ENCODE measurements at regions not wholly inside any gene's neighbourhood (a gene's known extent, or its start where the extent isn't known, plus 50 kb on each side); places are given as distances from the start of the nearest gene placed in this dataset.
"Not testable (repeated sequence)": the region's sequence is repeated elsewhere in the genome, so short reads cannot be mapped to it uniquely, and the experiment has no call there.

DNA sequence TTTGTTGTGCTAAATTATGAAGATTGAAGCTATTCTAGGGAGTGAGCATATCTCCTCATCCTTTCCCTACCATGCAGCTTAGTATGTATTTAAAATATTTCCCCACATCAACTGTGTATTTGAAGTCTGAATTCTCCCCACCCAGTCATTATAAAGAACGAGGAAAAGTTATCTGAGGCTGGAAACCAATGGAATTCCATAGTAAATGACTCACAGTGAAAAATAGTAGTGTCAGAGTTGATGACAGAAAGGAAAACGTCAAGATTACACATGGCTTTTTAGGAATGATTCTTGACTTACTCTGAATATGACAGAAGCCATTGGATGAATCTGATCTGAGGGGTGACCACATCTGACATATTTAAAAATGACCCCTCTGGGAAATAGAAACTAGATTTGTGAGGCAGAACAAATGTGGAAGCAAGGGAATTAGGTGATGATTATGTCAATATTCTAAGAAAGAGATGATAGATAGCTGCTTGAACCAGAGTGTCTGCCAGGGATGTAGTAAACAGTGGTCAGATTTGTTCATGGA, 1768.9 kb upstream of the CDH9 start:
- Histone ChIP-seq H3K9me3 (ENCODE audit: low read depth, low read length) (peaks cover 4% of the 10 kb centered on the region), H3K27ac (ENCODE audit: low read depth, low read length) (no peak overlapping the region), H3K79me2 (ENCODE audit: insufficient read depth, low read length) (no peaks in the 10 kb centered on the region), H3K4me1 (ENCODE audit: insufficient read depth, low read length) (no peaks in the 10 kb centered on the region), H2AFZ (ENCODE audit: low read length) (no peak overlapping the region), H3K4me2 (ENCODE audit: insufficient read depth, low read length) (no peak overlapping the region), H3K36me3 (ENCODE audit: insufficient read depth, low read length) (no peaks in the 10 kb centered on the region), H3K27me3 (ENCODE audit: insufficient read depth, low read length) (no peaks in the 10 kb centered on the region), H3K4me3 (ENCODE audit: insufficient read depth, low read length) (no peak overlapping the region), H4K20me1 (ENCODE audit: insufficient read depth, low read length) (no peaks in the 10 kb centered on the region)
- DNase-seq (ENCODE audit: insufficient read length, low spot score, missing footprints): peak; percentile 67
- TF ChIP-seq, protein P1, sequence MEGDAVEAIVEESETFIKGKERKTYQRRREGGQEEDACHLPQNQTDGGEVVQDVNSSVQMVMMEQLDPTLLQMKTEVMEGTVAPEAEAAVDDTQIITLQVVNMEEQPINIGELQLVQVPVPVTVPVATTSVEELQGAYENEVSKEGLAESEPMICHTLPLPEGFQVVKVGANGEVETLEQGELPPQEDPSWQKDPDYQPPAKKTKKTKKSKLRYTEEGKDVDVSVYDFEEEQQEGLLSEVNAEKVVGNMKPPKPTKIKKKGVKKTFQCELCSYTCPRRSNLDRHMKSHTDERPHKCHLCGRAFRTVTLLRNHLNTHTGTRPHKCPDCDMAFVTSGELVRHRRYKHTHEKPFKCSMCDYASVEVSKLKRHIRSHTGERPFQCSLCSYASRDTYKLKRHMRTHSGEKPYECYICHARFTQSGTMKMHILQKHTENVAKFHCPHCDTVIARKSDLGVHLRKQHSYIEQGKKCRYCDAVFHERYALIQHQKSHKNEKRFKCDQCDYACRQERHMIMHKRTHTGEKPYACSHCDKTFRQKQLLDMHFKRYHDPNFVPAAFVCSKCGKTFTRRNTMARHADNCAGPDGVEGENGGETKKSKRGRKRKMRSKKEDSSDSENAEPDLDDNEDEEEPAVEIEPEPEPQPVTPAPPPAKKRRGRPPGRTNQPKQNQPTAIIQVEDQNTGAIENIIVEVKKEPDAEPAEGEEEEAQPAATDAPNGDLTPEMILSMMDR (IDR thresholded peaks at IDR 0.05; ENCODE audit: extremely low read depth, low read depth, low read length): no peak

DNA sequence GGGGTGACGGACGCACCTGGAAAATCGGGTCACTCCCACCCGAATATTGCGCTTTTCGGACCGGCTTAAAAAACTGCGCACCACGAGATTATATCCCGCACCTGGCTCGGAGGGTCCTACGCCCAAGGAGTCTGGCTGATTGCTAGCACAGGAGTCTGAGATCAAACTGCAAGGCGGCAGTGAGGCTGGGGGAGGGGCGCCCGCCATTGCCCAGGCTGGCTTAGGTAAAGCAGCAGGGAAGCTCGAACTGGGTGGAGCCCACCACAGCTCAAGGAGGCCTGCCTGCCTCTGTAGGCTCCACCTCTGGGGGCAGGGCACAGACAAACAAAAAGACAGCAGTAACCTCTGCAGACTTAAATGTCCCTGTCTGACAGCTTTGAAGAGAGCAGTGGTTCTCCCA, 1760.6 kb upstream of the CDH9 start:
- DNase-seq (ENCODE audit: insufficient read length, low spot score, missing footprints); H3K4me1 ChIP-seq (ENCODE audit: insufficient read depth, low read length); H3K9me3 ChIP-seq (ENCODE audit: low read depth, low read length); H3K4me2 ChIP-seq (ENCODE audit: insufficient read depth, low read length); H4K20me1 ChIP-seq (ENCODE audit: insufficient read depth, low read length); H3K27ac ChIP-seq (ENCODE audit: low read depth, low read length); H3K27me3 ChIP-seq (ENCODE audit: insufficient read depth, low read length); H3K79me2 ChIP-seq (ENCODE audit: insufficient read depth, low read length); H3K4me3 ChIP-seq (ENCODE audit: insufficient read depth, low read length); H3K36me3 ChIP-seq (ENCODE audit: insufficient read depth, low read length); H2AFZ ChIP-seq (ENCODE audit: low read length): not testable (repeated sequence)

DNA sequence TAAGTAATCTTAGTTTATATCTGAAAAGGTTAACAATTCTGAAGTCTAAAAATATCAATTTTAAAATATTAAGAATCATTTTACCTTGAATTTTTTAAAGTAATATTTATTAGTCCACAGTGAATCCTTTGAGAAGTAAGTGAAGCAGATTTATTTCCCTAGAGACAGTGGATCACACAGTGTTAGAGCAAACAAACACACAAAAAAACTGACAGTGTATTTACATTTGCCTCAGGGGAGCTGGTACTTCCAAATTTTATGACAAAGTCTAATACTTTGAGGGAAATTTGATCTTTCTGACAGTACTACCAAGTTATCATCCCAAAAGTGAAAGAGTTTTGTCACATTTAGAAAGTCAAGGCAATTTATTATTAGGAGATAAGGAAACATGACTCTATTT, 1750.6 kb upstream of the CDH9 start:
- no peak overlapping the region for H3K27ac ChIP-seq (ENCODE audit: low read depth, low read length)
- H3K27me3 ChIP-seq (ENCODE audit: insufficient read depth, low read length): no peaks in the 10 kb centered on the region
- no peak for DNase-seq (ENCODE audit: insufficient read length, low spot score, missing footprints)
- H2AFZ ChIP-seq (ENCODE audit: low read length): no peak overlapping the region
- no peaks in the 10 kb centered on the region for H3K79me2 ChIP-seq (ENCODE audit: insufficient read depth, low read length)
- H3K4me1 ChIP-seq (ENCODE audit: insufficient read depth, low read length): no peaks in the 10 kb centered on the region
- H3K36me3 ChIP-seq (ENCODE audit: insufficient read depth, low read length): no peaks in the 10 kb centered on the region
- no peaks in the 10 kb centered on the region for H3K9me3 ChIP-seq (ENCODE audit: low read depth, low read length)
- H3K4me3 ChIP-seq (ENCODE audit: insufficient read depth, low read length): no peak overlapping the region
- TF ChIP-seq, protein P1 (IDR thresholded peaks at IDR 0.05; ENCODE audit: extremely low read depth, low read depth, low read length): no peak
- H3K4me2 ChIP-seq (ENCODE audit: insufficient read depth, low read length): no peak overlapping the region
- H4K20me1 ChIP-seq (ENCODE audit: insufficient read depth, low read length): no peaks in the 10 kb centered on the region

DNA sequence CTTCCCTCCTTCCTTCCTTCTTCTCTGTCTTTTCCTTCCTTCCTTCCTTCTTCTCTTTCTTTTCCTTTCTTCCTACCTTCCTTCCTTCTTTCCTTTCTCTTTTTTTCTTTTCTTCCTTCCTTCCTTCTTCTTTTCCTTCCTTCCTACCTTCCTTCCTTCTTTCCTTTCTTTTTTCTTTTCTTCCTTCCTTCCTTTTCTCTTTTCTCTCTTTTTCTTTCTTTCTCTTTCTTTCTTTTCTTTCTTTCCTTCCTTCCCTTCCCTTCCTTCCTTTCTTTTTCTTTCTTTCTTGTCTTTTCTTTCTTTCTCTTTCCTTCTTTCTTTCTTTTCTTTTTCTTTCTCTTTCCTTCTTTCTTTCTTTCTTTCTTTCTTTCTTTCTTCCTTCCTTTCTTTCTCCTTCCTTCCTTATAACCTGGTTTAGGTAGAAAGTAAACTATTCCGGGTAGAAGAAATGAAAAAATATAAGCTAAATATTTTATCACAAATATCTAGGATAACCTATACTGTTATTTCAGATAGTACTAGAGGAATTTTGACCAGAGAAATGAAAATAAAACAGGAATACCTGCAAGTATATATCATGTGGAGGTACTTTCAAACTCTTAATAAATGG, 1741.8 kb upstream of the CDH9 start:
- TF ChIP-seq, protein P1 (IDR thresholded peaks at IDR 0.05; ENCODE audit: extremely low read depth, low read depth, low read length): no peak
- H3K9me3 ChIP-seq (ENCODE audit: low read depth, low read length): peaks cover 2% of the 10 kb centered on the region
- H3K4me2 ChIP-seq (ENCODE audit: insufficient read depth, low read length): no peak overlapping the region
- no peak overlapping the region for H3K4me3 ChIP-seq (ENCODE audit: insufficient read depth, low read length)
- no peaks in the 10 kb centered on the region for H3K4me1 ChIP-seq (ENCODE audit: insufficient read depth, low read length)
- H4K20me1 ChIP-seq (ENCODE audit: insufficient read depth, low read length): no peaks in the 10 kb centered on the region
- H3K27ac ChIP-seq (ENCODE audit: low read depth, low read length): no peak overlapping the region
- H3K27me3 ChIP-seq (ENCODE audit: insufficient read depth, low read length): no peaks in the 10 kb centered on the region
- H3K36me3 ChIP-seq (ENCODE audit: insufficient read depth, low read length): no peaks in the 10 kb centered on the region
- no peak for DNase-seq (ENCODE audit: insufficient read length, low spot score, missing footprints)
- H3K79me2 ChIP-seq (ENCODE audit: insufficient read depth, low read length): no peaks in the 10 kb centered on the region
- H2AFZ ChIP-seq (ENCODE audit: low read length): no peak overlapping the region

Measured in osteoblast (primary cell).